ENCODE measurements at regions not wholly inside any gene's neighbourhood (a gene's known extent, or its start where the extent isn't known, plus 50 kb on each side); places are given as distances from the start of the nearest gene placed in this dataset.

DNA sequence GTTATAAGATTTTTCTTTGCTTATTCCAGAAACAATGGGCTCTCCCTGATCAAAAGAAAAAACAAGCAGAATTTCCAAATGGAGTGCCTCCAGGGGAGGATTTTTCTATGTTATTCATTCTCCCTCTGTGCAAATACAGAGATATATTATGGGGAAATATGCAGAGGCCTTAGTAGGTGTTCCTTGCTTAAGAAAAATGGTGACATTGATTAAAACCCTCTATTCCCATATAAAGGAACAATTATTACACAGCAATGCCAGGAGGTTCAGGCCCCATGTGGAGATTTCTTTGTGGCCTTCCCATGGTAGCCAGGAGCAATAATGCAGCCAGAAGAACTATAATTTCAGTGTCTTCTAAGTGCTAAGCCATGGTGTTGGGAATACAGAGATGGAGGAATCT, 255.9 kb upstream of the CXCR4 start:
- H3K79me2 ChIP-seq, result no peaks in the 10 kb centered on the region
- H3K4me3 ChIP-seq (ENCODE audit: low read depth, low read length), result no peak overlapping the region
- no peaks in the 10 kb centered on the region for H3K9me3 ChIP-seq (ENCODE audit: control insufficient read depth, low read length)
- no peak overlapping the region for H3K27ac ChIP-seq
- TF ChIP-seq CTCF (IDR thresholded peaks at IDR 0.05), result no peak
- no peak overlapping the region for H3K9ac ChIP-seq
- no peak overlapping the region for H2AFZ ChIP-seq
- no peak overlapping the region for H3K4me2 ChIP-seq (ENCODE audit: low read length)
- no peaks in the 10 kb centered on the region for H3K36me3 ChIP-seq (ENCODE audit: control insufficient read depth, insufficient read depth, low read length)
- no peaks in the 10 kb centered on the region for H3K4me1 ChIP-seq
- no peaks in the 10 kb centered on the region for H3K27me3 ChIP-seq (ENCODE audit: control insufficient read depth, insufficient read depth, low read length)

- Histone ChIP-seq H2AFZ (no peak overlapping the region), H3K4me2 (ENCODE audit: low read length) (no peak overlapping the region), H3K9me3 (ENCODE audit: control insufficient read depth, low read length) (no peaks in the 10 kb centered on the region), H3K36me3 (ENCODE audit: control insufficient read depth, insufficient read depth, low read length) (no peaks in the 10 kb centered on the region), H3K79me2 (no peaks in the 10 kb centered on the region), H3K27ac (no peak overlapping the region), H3K4me3 (ENCODE audit: low read depth, low read length) (no peak overlapping the region), H3K9ac (no peak overlapping the region), H3K27me3 (ENCODE audit: control insufficient read depth, insufficient read depth, low read length) (no peaks in the 10 kb centered on the region), H3K4me1 (no peaks in the 10 kb centered on the region)
- TF ChIP-seq CTCF (IDR thresholded peaks at IDR 0.05), result no peak
Measured at GRCh38 chr2:136373029-136373428, 255.1 kb upstream of the CXCR4 start.

- H3K4me3 ChIP-seq (ENCODE audit: low read depth, low read length), result no peak overlapping the region
- no peaks in the 10 kb centered on the region for H3K36me3 ChIP-seq (ENCODE audit: control insufficient read depth, insufficient read depth, low read length)
- H3K9me3 ChIP-seq (ENCODE audit: control insufficient read depth, low read length), result no peaks in the 10 kb centered on the region
- no peaks in the 10 kb centered on the region for H3K4me1 ChIP-seq
- no peak overlapping the region for H3K27ac ChIP-seq
- H3K79me2 ChIP-seq, result no peaks in the 10 kb centered on the region
- TF ChIP-seq CTCF (IDR thresholded peaks at IDR 0.05), result no peak
- H3K4me2 ChIP-seq (ENCODE audit: low read length), result no peak overlapping the region
- H3K9ac ChIP-seq, result no peak overlapping the region
- no peaks in the 10 kb centered on the region for H3K27me3 ChIP-seq (ENCODE audit: control insufficient read depth, insufficient read depth, low read length)
- H2AFZ ChIP-seq, result no peak overlapping the region
Measured at GRCh38 chr2:136363900-136364299, 246.0 kb upstream of the CXCR4 start.

- Histone ChIP-seq H3K36me3 (ENCODE audit: control insufficient read depth, insufficient read depth, low read length) (no peaks in the 10 kb centered on the region), H3K9ac (no peak overlapping the region), H3K4me1 (no peaks in the 10 kb centered on the region), H2AFZ (no peak overlapping the region), H3K27ac (no peak overlapping the region), H3K27me3 (ENCODE audit: control insufficient read depth, insufficient read depth, low read length) (no peaks in the 10 kb centered on the region), H3K4me3 (ENCODE audit: low read depth, low read length) (no peak overlapping the region), H3K9me3 (ENCODE audit: control insufficient read depth, low read length) (no peaks in the 10 kb centered on the region), H3K4me2 (ENCODE audit: low read length) (no peak overlapping the region), H3K79me2 (no peaks in the 10 kb centered on the region)
- no peak for TF ChIP-seq CTCF (IDR thresholded peaks at IDR 0.05)
Measured at GRCh38 chr2:136363470-136363869, 245.5 kb upstream of the CXCR4 start.

DNA sequence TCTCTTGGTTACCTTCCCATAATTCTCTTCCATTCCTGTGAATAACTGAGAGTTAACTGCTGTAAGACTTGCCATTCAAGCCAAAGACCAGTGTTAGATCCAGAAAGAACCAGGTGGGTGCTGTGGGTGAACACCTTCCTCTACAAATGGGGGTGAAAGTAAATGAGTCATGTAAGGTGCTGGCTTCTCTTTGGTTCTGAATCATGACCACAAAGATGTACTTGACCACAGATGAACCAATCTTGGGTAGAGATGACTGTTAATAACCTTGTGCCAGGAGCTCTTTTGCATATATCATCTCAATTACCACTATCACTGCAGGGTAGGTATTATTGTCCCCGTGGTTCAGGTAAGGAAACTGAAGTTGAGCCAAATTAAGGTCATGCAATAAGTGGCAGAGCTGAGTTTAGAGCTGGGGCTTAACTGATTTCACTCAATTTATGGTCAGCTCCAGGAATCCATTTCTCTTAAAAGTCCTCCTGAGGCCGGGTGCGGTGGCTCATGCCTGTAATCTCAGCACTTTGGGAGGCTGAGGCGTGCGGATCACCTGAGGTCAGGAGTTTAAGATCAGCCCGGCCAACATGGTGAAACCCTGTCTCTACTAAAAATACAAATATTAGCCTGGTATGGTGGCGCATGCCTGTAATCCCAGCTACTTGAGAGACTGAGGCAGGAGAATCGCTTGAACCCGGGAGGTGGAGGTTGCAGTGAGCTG, 244.9 kb upstream of the CXCR4 start:
- Histone ChIP-seq H3K4me2 (ENCODE audit: low read length) (no peak overlapping the region), H3K79me2 (no peaks in the 10 kb centered on the region), H3K9ac (no peak overlapping the region), H3K4me3 (ENCODE audit: low read depth, low read length) (no peak overlapping the region), H3K4me1 (no peaks in the 10 kb centered on the region), H3K9me3 (ENCODE audit: control insufficient read depth, low read length) (no peaks in the 10 kb centered on the region), H3K27me3 (ENCODE audit: control insufficient read depth, insufficient read depth, low read length) (no peaks in the 10 kb centered on the region), H3K36me3 (ENCODE audit: control insufficient read depth, insufficient read depth, low read length) (no peaks in the 10 kb centered on the region), H2AFZ (no peak overlapping the region), H3K27ac (no peak overlapping the region)
- no peak for TF ChIP-seq CTCF (IDR thresholded peaks at IDR 0.05)

Measured in parathyroid adenoma (tissue), 2 donors.